ENCODE measurements at regions not wholly inside any gene's neighbourhood (a gene's known extent, or its start where the extent isn't known, plus 50 kb on each side); places are given as distances from the start of the nearest gene placed in this dataset.

GRCh38 chr1:34290831-34291230, 114.1 kb downstream of the C1orf94 start:
- Histone ChIP-seq H3K9me3 (ENCODE audit: control insufficient read depth, low read length) (no peaks in the 10 kb centered on the region), H3K36me3 (ENCODE audit: control insufficient read depth, insufficient read depth, low read length) (no peaks in the 10 kb centered on the region), H3K27ac (no peak overlapping the region), H3K79me2 (no peaks in the 10 kb centered on the region), H3K4me3 (ENCODE audit: low read depth, low read length) (no peak overlapping the region), H3K4me1 (no peaks in the 10 kb centered on the region), H2AFZ (no peak overlapping the region), H3K27me3 (ENCODE audit: control insufficient read depth, insufficient read depth, low read length) (no peaks in the 10 kb centered on the region), H3K4me2 (ENCODE audit: low read length) (no peak overlapping the region), H3K9ac (no peak overlapping the region)
- no peak for TF ChIP-seq CTCF (IDR thresholded peaks at IDR 0.05)

- Histone ChIP-seq H3K36me3 (ENCODE audit: control insufficient read depth, insufficient read depth, low read length) (no peaks in the 10 kb centered on the region), H3K27me3 (ENCODE audit: control insufficient read depth, insufficient read depth, low read length) (no peaks in the 10 kb centered on the region), H3K9ac (no peak overlapping the region), H3K4me3 (ENCODE audit: low read depth, low read length) (no peak overlapping the region), H3K4me2 (ENCODE audit: low read length) (no peak overlapping the region), H3K79me2 (no peaks in the 10 kb centered on the region), H2AFZ (no peak overlapping the region), H3K27ac (no peak overlapping the region), H3K4me1 (no peaks in the 10 kb centered on the region), H3K9me3 (ENCODE audit: control insufficient read depth, low read length) (no peaks in the 10 kb centered on the region)
- no peak for TF ChIP-seq CTCF (IDR thresholded peaks at IDR 0.05)
Observed at GRCh38 chr1:34292472-34292871, 115.8 kb downstream of the C1orf94 start.

GRCh38 chr1:34296059-34296458, 119.4 kb downstream of the C1orf94 start:
- Histone ChIP-seq H3K4me1 (no peaks in the 10 kb centered on the region), H3K27me3 (ENCODE audit: control insufficient read depth, insufficient read depth, low read length) (no peaks in the 10 kb centered on the region), H3K4me3 (ENCODE audit: low read depth, low read length) (no peak overlapping the region), H3K4me2 (ENCODE audit: low read length) (no peak overlapping the region), H3K36me3 (ENCODE audit: control insufficient read depth, insufficient read depth, low read length) (no peaks in the 10 kb centered on the region), H2AFZ (no peak overlapping the region), H3K27ac (no peak overlapping the region), H3K9ac (no peak overlapping the region), H3K79me2 (no peaks in the 10 kb centered on the region), H3K9me3 (ENCODE audit: control insufficient read depth, low read length) (no peaks in the 10 kb centered on the region)
- TF ChIP-seq CTCF (IDR thresholded peaks at IDR 0.05): no peak

GRCh38 chr1:34302798-34303197, 126.1 kb downstream of the C1orf94 start:
- H3K9me3 ChIP-seq (ENCODE audit: control insufficient read depth, low read length): no peaks in the 10 kb centered on the region
- H3K79me2 ChIP-seq: no peaks in the 10 kb centered on the region
- no peaks in the 10 kb centered on the region for H3K4me1 ChIP-seq
- H2AFZ ChIP-seq: no peak overlapping the region
- H3K4me3 ChIP-seq (ENCODE audit: low read depth, low read length): no peak overlapping the region
- no peak overlapping the region for H3K9ac ChIP-seq
- no peaks in the 10 kb centered on the region for H3K27me3 ChIP-seq (ENCODE audit: control insufficient read depth, insufficient read depth, low read length)
- H3K27ac ChIP-seq: no peak overlapping the region
- no peak overlapping the region for H3K4me2 ChIP-seq (ENCODE audit: low read length)
- H3K36me3 ChIP-seq (ENCODE audit: control insufficient read depth, insufficient read depth, low read length): no peaks in the 10 kb centered on the region
- no peak for TF ChIP-seq CTCF (IDR thresholded peaks at IDR 0.05)

GRCh38 chr1:34303218-34303617, 126.5 kb downstream of the C1orf94 start:
- H3K4me2 ChIP-seq (ENCODE audit: low read length): no peak overlapping the region
- H3K79me2 ChIP-seq: no peaks in the 10 kb centered on the region
- no peaks in the 10 kb centered on the region for H3K36me3 ChIP-seq (ENCODE audit: control insufficient read depth, insufficient read depth, low read length)
- H3K4me1 ChIP-seq: no peaks in the 10 kb centered on the region
- no peak overlapping the region for H3K27ac ChIP-seq
- H3K4me3 ChIP-seq (ENCODE audit: low read depth, low read length): no peak overlapping the region
- no peak overlapping the region for H2AFZ ChIP-seq
- TF ChIP-seq CTCF (IDR thresholded peaks at IDR 0.05): no peak
- H3K9me3 ChIP-seq (ENCODE audit: control insufficient read depth, low read length): no peaks in the 10 kb centered on the region
- H3K27me3 ChIP-seq (ENCODE audit: control insufficient read depth, insufficient read depth, low read length): no peaks in the 10 kb centered on the region
- H3K9ac ChIP-seq: no peak overlapping the region

Measured in parathyroid adenoma (tissue), 2 donors.